Tibial artery (tissue), 4 donors: ENCODE measurements at regions not wholly inside any gene's neighbourhood (a gene's known extent, or its start where the extent isn't known, plus 50 kb on each side); places are given as distances from the start of the nearest gene placed in this dataset.

ENCODE experiments used
- DNase-seq, 2 donors: peaks; one replicate each; pipeline ENCODE4 v3.0.0-alpha.2; 2019
- H3K27ac ChIP-seq, 2 donors: fragments of 200-600 bp; sonication (generic) in 1 of 2; 1 replicate in 1 of 2; 2 replicates in 1 of 2; pipeline ENCODE4 v1.5.1; 2018 to 2019; ENCODE audit warnings: mild to moderate bottlenecking in 1 of 2
- H3K27me3 ChIP-seq, 2 donors: fragments of 200-600 bp; sonication (generic) in 1 of 2; one replicate each; pipeline versions ENCODE4 v1.5.1 to v1.6.0; 2016 to 2019
- H3K36me3 ChIP-seq, 3 donors: fragments of 200-600 bp; sonication (generic) in 2 of 3; one replicate each; pipeline ENCODE4 v1.5.1; 2016 to 2019; ENCODE audit warnings: mild to moderate bottlenecking in 2 of 3
- H3K4me1 ChIP-seq, 4 donors: fragments of 200-600 bp; sonication (generic) in 2 of 4; 1 replicate in 3 of 4; 2 replicates in 1 of 4; pipeline ENCODE4 v1.5.1; 2016 to 2019
- H3K4me3 ChIP-seq, 2 donors: fragments of 200-600 bp; sonication (generic) in 1 of 2; 1 replicate in 1 of 2; 2 replicates in 1 of 2; pipeline ENCODE4 v1.5.1; 2018 to 2019; ENCODE audit warnings: mild to moderate bottlenecking in 2 of 2
- H3K9me3 ChIP-seq, 3 donors: fragments of 200-600 bp; sonication (generic) in 1 of 3; one replicate each; pipeline ENCODE4 v1.5.1; 2016 to 2019
- intact Hi-C: fragments of 100-400 bp; cut with DNase I; formaldehyde crosslinking; loops from one replicate; pipeline ENCODE4 v1.15.0; 2023; ENCODE audit warnings: low total_unique reads
- TF ChIP-seq, protein P1 (sequence below), 2 experiments: fragments of 200-600 bp in 1 of 2; fragments of 450-650 bp in 1 of 2; IDR thresholded peaks; one replicate each; pipeline ENCODE4 v1.5.1; 2017 to 2019; ENCODE audit warnings: antibody characterized with exemption in 2 of 2, mild to moderate bottlenecking in 1 of 2, moderate library complexity in 1 of 2

DNA sequence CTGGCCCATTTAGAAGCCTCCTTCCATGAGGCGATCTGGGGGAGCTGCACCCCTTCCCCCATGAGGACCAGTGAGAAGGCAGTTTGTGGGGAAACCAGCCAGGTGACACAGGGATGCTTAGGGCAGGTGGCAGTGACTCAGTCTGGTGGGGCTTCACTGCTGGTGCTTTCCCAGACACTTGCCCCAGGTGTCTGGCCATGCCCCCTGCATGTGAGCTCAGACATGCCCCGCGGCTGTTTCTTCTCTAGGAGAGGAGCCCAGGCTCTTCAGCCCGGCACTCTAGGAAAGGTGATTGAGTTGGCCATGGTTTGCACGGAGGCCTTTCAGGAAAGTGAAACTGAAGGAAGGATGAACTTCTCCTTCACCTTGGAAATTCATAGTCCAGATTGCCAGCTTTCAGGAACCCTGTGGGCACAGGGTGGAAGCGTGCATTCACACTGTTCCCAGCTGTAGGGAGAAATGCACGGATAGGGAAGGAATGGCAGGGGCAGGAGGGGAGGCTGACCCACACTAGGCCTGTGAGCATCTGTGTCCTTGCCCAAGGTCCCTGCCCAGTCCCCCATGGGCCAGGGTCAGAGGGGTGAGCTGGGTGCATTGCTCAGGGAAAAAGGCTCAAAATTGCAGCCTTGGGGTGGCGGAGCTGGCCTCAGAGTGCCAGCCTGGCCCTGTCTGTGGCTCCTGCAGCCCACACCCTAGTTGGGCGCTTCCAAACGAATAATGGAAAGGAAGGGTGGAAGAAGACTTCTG is 359.1 kb downstream of the GLRX3 start:
- Histone ChIP-seq H3K27me3 (no peaks in the 10 kb centered on the region), H3K27ac (no peak overlapping the region), H3K4me1 (no peaks in the 10 kb centered on the region), H3K4me3 (no peak overlapping the region), H3K36me3 (no peaks in the 10 kb centered on the region), H3K9me3 (no peaks in the 10 kb centered on the region)
- intact Hi-C loops: no loop called here
- peak in 1 of 2 donors; percentile 44 for DNase-seq
- TF ChIP-seq, protein P1, sequence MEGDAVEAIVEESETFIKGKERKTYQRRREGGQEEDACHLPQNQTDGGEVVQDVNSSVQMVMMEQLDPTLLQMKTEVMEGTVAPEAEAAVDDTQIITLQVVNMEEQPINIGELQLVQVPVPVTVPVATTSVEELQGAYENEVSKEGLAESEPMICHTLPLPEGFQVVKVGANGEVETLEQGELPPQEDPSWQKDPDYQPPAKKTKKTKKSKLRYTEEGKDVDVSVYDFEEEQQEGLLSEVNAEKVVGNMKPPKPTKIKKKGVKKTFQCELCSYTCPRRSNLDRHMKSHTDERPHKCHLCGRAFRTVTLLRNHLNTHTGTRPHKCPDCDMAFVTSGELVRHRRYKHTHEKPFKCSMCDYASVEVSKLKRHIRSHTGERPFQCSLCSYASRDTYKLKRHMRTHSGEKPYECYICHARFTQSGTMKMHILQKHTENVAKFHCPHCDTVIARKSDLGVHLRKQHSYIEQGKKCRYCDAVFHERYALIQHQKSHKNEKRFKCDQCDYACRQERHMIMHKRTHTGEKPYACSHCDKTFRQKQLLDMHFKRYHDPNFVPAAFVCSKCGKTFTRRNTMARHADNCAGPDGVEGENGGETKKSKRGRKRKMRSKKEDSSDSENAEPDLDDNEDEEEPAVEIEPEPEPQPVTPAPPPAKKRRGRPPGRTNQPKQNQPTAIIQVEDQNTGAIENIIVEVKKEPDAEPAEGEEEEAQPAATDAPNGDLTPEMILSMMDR (IDR thresholded peaks at IDR 0.05): no peak

DNA sequence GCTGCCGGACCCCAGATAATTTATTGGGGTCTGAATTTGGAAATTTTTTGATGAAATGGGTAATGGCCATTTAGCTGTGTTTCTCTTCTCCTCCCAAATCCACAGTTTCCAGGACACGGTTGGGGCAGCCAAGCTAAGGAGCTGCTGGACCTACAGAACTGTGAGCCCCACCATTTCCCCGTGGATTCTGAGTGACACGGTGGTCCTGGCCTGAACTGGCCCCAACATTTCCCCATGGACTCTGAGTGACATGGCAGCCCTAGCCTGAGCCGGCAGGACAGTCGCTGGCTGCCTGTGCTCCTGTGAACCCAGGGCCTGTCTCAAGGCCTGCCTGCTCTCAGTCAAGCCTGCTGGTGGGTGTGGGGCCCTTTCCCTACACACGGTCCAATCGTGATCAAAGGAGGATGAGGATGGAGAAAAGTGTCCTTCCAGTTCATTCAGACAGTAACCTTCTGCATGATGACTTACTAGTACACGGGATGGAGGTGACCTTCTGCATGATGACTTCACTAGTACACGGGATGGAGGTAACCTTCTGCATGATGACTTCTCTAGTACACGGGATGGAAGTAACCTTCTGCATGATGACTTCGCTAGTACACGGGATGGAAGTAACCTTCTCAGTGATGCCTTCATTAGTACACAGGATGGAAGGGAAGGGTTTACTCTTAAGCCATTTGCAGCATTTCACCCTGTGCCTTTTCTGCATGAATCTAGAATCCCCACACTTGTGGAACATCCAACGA is 359.9 kb downstream of the GLRX3 start:
- no peaks in the 10 kb centered on the region for H3K27me3 ChIP-seq
- H3K9me3 ChIP-seq: no peaks in the 10 kb centered on the region
- no peak overlapping the region for H3K4me3 ChIP-seq
- TF ChIP-seq, protein P1 (IDR thresholded peaks at IDR 0.05): no peak
- H3K4me1 ChIP-seq: no peaks in the 10 kb centered on the region
- intact Hi-C loops: no loop called here
- H3K36me3 ChIP-seq: no peaks in the 10 kb centered on the region
- DNase-seq: peak in 1 of 2 donors; percentile 33
- no peak overlapping the region for H3K27ac ChIP-seq

DNA sequence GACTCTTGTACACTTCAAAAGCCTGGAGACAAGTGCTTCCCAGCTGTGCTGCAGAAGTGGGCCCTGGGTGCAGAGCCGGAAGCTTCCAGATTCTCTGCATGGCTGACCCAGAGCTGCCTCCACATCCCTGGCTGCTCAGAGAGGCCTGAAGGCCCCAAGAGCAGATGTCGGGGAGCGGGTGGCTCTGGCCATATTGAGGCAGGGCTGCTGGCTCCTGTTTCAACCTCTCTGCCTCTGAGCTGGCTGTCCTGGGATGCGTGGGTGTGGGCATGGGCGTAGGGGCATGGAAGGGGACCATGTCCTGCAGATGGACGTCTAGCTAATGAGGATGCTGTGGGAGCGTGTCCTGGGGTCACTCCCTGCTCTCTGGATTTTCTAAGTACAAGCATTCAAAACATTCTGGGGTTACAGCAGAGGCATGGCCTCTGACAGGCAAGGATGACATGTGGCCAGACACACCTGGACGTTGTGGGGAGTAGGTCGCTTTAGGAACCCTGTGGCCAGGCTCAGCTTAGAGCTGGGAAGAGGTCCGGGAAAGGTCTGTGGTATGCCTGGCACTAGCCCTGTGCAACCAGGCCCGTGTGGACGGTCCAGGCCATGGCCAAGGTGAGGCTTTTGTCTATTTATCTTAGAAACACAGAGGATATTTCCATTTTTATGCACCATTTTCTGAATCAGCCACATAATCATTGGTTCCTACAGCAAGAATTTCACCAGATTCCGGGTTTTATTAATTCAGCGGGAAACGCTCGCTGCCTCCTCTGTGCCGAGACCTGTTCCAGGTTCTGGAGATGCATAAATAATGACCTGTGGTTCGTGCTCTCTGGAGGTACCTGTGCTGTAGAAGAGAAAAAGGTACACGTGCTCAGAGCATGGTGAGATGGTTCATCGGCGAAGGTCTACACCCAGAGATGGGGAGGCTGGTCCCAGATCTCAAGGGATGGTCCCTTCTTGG is 361.1 kb downstream of the GLRX3 start:
- intact Hi-C loops: no loop called here
- no peak for DNase-seq
- TF ChIP-seq, protein P1 (IDR thresholded peaks at IDR 0.05): no peak
- no peaks in the 10 kb centered on the region for H3K36me3 ChIP-seq
- no peak overlapping the region for H3K4me3 ChIP-seq
- H3K27me3 ChIP-seq: no peaks in the 10 kb centered on the region
- H3K9me3 ChIP-seq: no peaks in the 10 kb centered on the region
- H3K4me1 ChIP-seq: no peaks in the 10 kb centered on the region
- no peak overlapping the region for H3K27ac ChIP-seq

DNA sequence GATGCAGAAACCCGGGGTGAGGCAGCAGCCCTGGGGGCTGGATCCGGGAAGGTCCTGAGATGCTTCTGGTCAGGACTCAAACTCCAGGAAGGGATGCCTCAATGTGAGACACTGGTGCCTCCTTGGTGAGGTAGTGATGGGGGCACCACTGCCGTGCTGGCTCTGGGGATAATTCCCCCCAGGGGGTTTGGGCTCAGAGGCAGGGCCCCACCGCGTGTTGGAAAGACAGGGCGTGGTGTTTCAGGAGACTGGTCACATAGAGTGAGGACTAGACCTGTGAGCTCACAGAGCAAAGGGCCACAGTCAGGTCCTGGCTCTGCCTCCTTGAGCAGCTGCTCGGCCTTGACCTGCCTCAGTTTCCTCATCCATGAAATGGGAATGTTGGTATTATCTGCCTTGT is 361.9 kb downstream of the GLRX3 start:
- H3K27ac ChIP-seq: no peak overlapping the region
- no peak overlapping the region for H3K4me3 ChIP-seq
- TF ChIP-seq, protein P1 (IDR thresholded peaks at IDR 0.05): no peak
- no peaks in the 10 kb centered on the region for H3K36me3 ChIP-seq
- no peaks in the 10 kb centered on the region for H3K4me1 ChIP-seq
- no peaks in the 10 kb centered on the region for H3K9me3 ChIP-seq
- H3K27me3 ChIP-seq: no peaks in the 10 kb centered on the region
- intact Hi-C loops: no loop called here
- no peak for DNase-seq

DNA sequence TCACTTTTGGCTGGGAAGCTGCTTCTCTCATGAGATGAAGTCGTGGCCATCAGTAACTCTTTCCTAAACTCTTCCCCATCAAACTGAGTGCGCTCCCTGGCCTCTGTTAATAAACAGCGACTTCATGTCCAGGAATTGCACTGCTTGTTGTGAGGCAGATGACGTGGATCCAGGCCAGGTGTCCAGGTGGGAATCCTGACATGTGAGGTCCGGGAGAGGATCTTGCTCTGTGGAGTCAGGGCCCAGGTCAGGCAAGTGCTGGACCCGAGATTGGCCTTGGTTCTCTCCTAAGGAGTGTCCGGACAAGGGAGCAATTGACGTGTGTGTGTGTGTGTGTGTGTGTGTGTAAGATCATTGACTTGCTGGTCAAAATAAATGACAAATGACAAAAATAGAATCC is 362.7 kb downstream of the GLRX3 start:
- H3K36me3 ChIP-seq: no peaks in the 10 kb centered on the region
- no peak overlapping the region for H3K27ac ChIP-seq
- no peak for DNase-seq
- no peak overlapping the region for H3K4me3 ChIP-seq
- no peaks in the 10 kb centered on the region for H3K4me1 ChIP-seq
- intact Hi-C loops: no loop called here
- H3K9me3 ChIP-seq: no peaks in the 10 kb centered on the region
- TF ChIP-seq, protein P1 (IDR thresholded peaks at IDR 0.05): no peak
- H3K27me3 ChIP-seq: no peaks in the 10 kb centered on the region
